ENCODE measurements at regions not wholly inside any gene's neighbourhood (a gene's known extent, or its start where the extent isn't known, plus 50 kb on each side); places are given as distances from the start of the nearest gene placed in this dataset.

DNA sequence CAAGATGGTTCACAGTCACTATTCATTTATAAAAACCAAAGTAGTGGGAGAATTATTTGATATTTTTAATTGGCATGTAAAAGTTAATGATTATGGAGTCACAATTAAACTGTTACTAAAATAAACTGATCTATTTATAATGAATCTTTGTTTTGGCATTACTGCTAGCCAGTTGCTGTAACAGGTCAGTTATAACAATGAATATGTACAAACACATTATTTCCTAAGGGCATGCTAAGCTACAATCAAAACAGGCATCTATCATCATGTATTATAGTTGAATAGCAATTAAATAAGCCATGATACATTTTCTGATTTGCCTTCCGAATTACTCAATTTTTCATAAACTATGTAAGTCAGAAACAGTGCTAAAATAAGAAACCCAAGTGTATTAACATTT lies 518.3 kb downstream of the SLC16A7 start:
- TF ChIP-seq, protein P1, sequence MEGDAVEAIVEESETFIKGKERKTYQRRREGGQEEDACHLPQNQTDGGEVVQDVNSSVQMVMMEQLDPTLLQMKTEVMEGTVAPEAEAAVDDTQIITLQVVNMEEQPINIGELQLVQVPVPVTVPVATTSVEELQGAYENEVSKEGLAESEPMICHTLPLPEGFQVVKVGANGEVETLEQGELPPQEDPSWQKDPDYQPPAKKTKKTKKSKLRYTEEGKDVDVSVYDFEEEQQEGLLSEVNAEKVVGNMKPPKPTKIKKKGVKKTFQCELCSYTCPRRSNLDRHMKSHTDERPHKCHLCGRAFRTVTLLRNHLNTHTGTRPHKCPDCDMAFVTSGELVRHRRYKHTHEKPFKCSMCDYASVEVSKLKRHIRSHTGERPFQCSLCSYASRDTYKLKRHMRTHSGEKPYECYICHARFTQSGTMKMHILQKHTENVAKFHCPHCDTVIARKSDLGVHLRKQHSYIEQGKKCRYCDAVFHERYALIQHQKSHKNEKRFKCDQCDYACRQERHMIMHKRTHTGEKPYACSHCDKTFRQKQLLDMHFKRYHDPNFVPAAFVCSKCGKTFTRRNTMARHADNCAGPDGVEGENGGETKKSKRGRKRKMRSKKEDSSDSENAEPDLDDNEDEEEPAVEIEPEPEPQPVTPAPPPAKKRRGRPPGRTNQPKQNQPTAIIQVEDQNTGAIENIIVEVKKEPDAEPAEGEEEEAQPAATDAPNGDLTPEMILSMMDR (IDR thresholded peaks at IDR 0.05; ENCODE audit: low read depth, low read length), result no peak
- no peak for TF ChIP-seq EZH2phosphoT487 (IDR thresholded peaks at IDR 0.05; ENCODE audit: low read depth)

All from OCI-LY3 (cell line).